ENCODE measurements at regions not wholly inside any gene's neighbourhood (a gene's known extent, or its start where the extent isn't known, plus 50 kb on each side); places are given as distances from the start of the nearest gene placed in this dataset.
A peak's percentile ranks its signal among the peaks of the same experiment; 100 is the strongest.
"Not testable (repeated sequence)": the region's sequence is repeated elsewhere in the genome, so short reads cannot be mapped to it uniquely, and the experiment has no call there.

GRCh38 chr4:57360681-57361080 is 250.5 kb upstream of the IGFBP7 start:
- ATAC-seq (ENCODE audit: low FRiP score) (no peak), DNase-seq (ENCODE audit: low spot score) (no peak)
- TF ChIP-seq CTCF (IDR thresholded peaks at IDR 0.05) = no peak

- DNase-seq (ENCODE audit: low spot score) (no peak), ATAC-seq (ENCODE audit: low FRiP score) (no peak)
- TF ChIP-seq CTCF (IDR thresholded peaks at IDR 0.05) = no peak
These were observed 245.0 kb upstream of the IGFBP7 start for GRCh38 chr4:57355101-57355665.

GRCh38 chr4:57351731-57352130 is 241.5 kb upstream of the IGFBP7 start:
- TF ChIP-seq CTCF (IDR thresholded peaks at IDR 0.05) = no peak
- DNase-seq (ENCODE audit: low spot score) = no peak
- no peak for ATAC-seq (ENCODE audit: low FRiP score)

- DNase-seq (ENCODE audit: low spot score) (no peak), ATAC-seq (ENCODE audit: low FRiP score) (no peak)
- no peak for TF ChIP-seq CTCF (IDR thresholded peaks at IDR 0.05)
These were observed 234.1 kb upstream of the IGFBP7 start for GRCh38 chr4:57344296-57344695.

- TF ChIP-seq CTCF (IDR thresholded peaks at IDR 0.05) = no peak
- ATAC-seq (ENCODE audit: low FRiP score) = no peak
- no peak for DNase-seq (ENCODE audit: low spot score)
These were observed 232.2 kb upstream of the IGFBP7 start for GRCh38 chr4:57342411-57342810.

GRCh38 chr4:57338861-57339260 is 228.7 kb upstream of the IGFBP7 start:
- not testable (repeated sequence) for ATAC-seq (ENCODE audit: low FRiP score); DNase-seq (ENCODE audit: low spot score)

GRCh38 chr4:57333684-57334083 is 223.5 kb upstream of the IGFBP7 start:
- ATAC-seq (ENCODE audit: low FRiP score) = peak; percentile 32
- no peak for TF ChIP-seq CTCF (IDR thresholded peaks at IDR 0.05)
- no peak for DNase-seq (ENCODE audit: low spot score)

GRCh38 chr4:57331959-57332358 is 221.8 kb upstream of the IGFBP7 start:
- DNase-seq (ENCODE audit: low spot score) (no peak), ATAC-seq (ENCODE audit: low FRiP score) (no peak)
- TF ChIP-seq CTCF (IDR thresholded peaks at IDR 0.05) = no peak

Data from omental fat pad (tissue), 3 donors.